ENCODE measurements at regions not wholly inside any gene's neighbourhood (a gene's known extent, or its start where the extent isn't known, plus 50 kb on each side); places are given as distances from the start of the nearest gene placed in this dataset.

DNA sequence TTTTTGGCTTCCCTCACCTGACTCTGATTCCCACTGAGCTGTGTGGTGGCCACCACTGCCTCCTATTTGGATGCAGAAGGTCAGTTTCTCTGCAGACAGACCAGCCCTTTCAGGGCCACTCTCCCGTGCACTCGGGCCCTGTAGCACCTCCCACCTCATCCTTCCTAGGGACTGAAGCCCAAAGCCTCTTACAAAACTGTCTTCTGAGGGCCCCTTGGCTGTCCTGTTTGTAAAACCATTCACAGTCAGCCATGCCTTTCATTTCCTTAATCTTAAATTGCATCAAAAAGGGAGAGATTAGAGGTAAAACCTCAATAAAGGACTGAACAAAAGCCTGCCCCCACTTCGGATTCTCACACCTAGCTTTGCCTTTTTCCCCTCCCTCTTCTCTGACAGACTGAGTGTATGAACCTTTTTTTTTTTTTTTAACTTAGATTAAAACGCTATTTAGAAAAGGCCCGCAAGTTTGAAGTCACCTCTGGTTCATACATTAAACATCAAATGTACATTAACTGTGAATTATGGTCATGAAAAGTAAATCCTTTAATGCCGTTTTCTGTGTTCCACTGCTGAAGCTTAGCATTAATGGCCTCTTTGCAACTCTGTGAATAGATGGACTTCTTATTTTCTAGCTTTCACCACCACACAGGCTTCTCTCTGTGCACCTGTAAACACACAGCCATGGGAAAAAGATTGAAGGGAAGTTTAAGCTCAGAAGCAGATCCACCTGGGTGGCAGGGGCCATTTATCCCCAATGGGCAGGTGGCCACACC is 247.2 kb upstream of the CADM1 start:
- intact Hi-C loops (cut with DNase I) = no loop called here
- DNase-seq (ENCODE audit: missing footprints) (no peak), ATAC-seq (no peak)

DNA sequence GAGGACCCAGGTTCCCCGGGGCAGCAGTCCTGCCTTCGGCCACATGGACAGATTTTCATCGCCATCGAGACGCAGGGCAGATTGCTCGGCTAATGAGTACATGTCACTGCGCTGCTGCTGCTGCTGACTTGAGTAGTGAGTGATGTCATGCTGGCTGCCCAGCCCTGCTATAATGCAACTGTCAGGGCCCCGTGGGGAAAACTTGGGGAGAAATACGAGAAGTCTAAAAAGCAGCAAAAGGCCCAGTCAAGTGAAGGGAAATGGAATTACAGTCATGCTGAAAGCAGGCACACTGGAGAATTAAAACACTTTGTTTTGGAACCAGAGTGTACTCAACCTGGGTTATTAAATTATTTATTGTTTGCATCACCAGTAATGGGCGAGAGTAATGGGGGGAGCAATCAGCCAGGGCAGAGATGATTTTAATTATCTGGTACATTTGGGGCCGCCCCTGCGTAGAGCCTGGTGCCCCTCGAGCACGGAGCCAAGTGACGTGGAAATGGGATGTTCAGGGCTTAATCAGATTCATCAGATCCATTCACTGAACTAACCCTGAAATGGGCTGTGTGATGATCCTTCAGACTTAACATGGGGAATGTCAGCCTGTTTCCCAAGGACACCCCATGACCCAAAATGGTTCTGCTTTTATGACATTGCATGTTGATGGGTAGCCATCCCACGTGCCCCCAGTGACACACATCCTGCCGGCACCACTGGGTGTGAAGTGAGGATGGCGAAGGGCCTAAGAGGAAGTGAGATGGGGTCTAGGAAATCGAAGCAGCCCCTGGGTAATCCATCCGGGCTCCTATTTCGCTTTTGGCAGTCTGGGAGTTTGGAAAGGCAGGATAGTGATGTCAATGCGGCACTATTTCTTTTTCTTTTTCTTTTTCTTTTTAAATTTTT is 241.6 kb upstream of the CADM1 start:
- DNase-seq (ENCODE audit: missing footprints) (peak; percentile 79), ATAC-seq (peak; percentile 93)
- intact Hi-C loops (cut with DNase I) = no loop called here

DNA sequence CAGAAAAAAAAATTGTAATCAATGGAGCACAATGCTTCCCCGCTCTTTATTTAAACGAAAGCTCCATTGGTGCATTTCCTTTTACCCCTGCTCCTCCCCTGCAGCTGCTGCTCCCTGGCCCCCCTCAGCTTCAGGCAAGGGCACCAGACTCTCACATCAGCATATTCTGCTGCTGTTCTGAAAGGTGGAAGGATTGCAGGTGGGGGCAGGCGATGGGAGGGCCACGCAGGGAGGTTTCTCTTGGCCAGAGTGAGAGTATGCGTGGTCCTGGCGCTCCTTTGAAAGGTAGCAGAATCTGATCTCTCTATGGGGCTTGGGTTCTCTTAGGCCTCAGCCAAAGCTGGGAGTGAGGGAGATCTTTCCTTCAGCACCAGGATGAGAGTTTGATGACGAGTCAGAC is 240.9 kb upstream of the CADM1 start:
- no peak for ATAC-seq
- intact Hi-C loops (cut with DNase I) = no loop called here

DNA sequence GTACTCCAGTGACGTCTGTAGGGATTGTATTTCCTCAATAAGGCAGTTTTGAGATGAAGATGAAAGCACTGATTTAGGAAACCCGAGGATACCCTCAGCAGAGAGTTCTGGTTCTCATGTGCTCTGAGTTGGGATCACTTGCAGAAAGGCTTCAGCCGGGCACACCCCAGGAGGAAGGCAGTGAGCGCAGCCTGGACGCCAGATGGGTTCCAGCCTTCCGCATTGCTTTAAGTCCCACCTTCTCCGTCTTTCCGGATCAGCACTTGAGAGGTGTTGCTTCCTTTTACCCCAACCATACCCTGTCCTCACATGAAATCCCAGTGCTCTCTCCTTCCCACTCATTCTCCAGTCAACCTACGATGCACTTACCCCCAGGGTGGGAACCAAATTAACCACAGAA is 239.5 kb upstream of the CADM1 start:
- DNase-seq (ENCODE audit: missing footprints) (no peak), ATAC-seq (no peak)
- intact Hi-C loops (cut with DNase I) = no loop called here

More for the DNA sequence above, 240.9 kb upstream of the CADM1 start:
- no peak for DNase-seq (ENCODE audit: missing footprints)

DNA sequence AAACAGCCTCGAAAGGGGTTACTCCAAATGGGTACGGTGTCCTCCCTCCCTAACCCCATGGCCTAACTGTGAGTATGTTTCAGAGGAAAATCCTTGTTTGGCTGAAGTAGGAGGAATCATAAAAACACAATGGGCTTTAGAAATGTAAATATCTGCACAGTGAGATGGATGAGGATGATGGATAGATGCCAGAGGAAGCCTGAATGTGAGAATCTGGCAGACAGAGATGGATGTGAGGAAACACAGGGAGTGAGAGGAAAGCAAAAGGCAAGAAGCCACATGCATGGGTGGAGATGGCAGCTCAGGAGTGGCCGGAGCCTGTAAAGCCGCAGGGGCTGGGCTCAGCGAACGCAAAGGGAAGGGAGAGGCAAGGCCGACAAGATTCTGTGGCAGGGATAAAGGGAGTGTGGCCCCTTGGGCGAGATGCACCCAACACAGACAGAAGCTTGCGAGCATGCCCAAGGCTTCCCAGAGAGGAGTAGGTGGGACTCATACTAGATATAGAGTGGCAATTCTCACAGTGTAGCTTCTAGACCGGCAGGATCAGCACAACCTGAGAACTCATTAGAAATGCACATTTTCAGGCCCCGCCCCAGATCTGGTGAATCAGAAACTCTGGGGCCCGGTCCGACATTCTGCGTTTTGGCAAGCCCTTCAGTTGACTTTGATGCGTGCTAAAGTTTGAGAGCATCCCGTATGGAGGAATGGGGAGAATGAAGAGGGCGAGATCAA is 237.3 kb upstream of the CADM1 start:
- DNase-seq (ENCODE audit: missing footprints) (no peak), ATAC-seq (no peak)

DNA sequence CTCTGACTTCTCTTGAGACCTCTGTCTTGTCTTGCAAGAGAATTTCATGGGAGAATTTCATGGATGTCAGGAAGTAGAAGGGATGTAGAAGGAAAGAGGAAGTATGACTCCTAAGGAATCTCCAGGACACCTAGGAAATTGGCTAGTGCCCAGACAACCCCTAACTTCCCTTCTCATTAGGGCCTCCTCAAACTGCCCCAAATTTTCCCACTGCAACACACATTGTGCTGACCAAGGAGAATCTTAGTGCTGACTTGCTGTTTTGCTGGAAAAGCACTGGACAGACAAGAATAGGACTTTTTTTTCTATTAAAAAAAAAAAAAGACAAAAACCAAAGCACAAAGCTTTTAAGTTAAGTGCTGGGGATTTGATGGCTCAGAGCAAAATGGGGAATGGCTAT is 236.1 kb upstream of the CADM1 start:
- intact Hi-C loops (cut with DNase I) = no loop called here
- no peak for DNase-seq (ENCODE audit: missing footprints)
- no peak for ATAC-seq

More for the DNA sequence above, 237.3 kb upstream of the CADM1 start:
- intact Hi-C loops (cut with DNase I) = no loop called here

DNA sequence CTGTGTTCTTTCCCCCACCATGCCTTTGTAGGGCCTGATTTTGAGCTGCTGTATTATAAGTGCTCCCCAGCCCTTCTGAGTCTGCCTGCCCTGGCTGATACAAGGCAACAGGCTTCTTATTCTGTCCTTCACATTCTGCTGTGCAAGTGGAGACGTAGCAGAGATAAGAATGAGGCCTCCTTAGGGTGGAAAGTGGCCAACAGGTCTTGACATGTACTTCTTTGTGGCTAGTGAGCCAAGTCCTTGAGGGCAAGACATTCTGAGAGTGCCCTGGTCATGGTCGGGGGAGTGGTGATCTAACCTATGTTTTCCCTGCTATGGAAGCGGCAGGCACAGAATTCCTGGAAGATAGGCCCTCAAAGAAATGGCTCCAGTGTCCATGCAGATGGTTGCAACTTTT is 235.7 kb upstream of the CADM1 start:
- DNase-seq (ENCODE audit: missing footprints) = no peak
- ATAC-seq = no peak
- intact Hi-C loops (cut with DNase I) = no loop called here

DNA sequence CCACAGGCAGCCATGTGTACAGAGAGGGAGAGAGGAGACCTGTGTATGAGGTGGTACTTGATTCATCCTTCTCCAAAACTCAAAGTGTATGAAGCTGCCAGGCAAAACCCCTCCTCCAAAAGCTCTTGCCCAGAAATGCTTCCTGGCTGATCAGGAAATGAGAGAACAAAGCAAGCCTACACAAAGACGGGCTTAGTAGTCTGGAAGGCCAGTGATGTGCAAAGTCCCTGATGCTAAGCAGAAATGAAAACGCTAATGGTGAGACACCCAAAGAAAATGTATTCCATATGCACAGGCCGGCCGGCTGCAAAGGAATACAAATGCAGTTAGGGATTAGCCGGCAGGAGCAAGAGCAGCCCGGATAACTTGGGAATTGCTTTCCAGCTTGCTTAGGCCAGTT is 234.9 kb upstream of the CADM1 start:
- ATAC-seq = no peak
- intact Hi-C loops (cut with DNase I) = no loop called here

DNA sequence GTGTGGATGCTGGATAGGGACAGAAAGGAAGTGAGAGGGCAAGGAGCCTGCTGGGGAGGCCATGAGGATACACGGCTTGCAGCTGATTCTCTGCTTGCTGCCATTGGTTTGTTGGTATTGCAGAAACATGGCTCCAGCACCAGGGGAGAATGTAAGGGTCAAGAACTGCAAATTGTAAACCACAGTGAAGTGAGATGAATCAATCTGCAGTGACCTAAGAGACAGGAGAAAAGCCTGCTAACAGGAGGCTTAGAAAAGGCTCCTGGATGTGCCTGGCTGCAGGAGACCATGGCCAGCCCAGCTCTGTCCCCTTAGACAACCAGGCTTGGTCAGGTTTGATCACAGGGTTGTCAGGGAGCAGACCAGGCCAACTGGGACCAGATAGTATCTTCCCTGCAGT is 233.7 kb upstream of the CADM1 start:
- DNase-seq (ENCODE audit: missing footprints) = no peak
- no peak for ATAC-seq
- intact Hi-C loops (cut with DNase I) = no loop called here

More for the DNA sequence above, 234.9 kb upstream of the CADM1 start:
- no peak for DNase-seq (ENCODE audit: missing footprints)

DNA sequence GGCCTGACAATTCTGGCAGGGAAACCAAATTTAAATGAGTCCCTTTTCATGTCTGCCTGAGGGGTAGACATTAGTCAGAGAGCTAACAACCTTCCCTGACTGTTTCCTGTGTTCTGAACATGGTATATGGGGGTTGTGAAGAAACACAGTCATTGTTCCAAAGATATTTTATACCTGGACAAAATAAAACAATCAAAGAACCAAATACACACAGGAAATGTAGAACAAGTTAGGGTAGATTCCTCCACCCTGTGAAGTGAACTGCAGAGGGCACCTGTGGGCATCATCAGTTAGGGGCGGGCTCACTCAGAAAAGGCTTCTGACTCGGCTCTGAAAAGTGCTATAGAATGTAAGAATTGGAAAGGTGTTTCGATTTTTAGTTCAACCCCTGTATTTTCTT is 231.9 kb upstream of the CADM1 start:
- DNase-seq (ENCODE audit: missing footprints) = no peak
- intact Hi-C loops (cut with DNase I) = no loop called here
- no peak for ATAC-seq

DNA sequence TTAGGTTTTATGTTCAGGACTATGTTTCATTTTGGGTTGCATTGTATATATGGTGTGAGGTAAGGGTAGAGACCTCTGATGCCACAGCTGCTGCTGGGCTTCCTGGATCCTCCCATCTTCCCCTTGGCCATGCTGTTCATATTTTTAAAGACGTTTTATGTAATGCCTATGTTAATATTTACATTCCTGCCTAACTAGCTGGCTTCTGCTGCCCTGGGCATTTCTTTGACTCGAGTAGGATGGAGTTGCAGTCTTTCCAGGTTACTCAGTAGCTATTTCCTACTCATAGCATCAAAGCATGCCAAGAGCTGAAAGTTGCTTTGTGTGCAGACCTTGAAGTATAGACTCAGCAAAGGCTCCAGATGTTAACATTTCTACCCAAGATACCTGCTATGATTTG is 220.5 kb upstream of the CADM1 start:
- DNase-seq (ENCODE audit: missing footprints) (no peak), ATAC-seq (no peak)
- intact Hi-C loops (cut with DNase I) = no loop called here

DNA sequence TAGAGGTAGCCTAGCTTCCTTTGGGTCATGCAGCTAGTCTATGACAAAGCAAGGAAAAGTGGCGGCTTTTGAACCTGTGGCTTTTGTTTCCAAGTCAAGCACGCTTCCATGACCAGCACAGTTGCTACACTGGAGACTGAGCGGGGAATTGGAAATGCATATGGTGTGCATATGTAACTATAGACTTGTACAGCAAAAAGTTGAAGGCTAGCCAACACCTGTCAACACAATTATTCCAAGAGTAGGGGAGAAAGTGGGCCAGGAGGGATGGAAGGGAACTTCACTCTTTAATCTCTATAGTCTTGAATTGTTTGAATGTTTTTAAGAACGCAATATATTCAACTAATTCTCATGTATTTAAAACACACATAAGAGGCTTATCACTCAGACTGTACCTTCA is 218.5 kb upstream of the CADM1 start:
- DNase-seq (ENCODE audit: missing footprints) (no peak), ATAC-seq (no peak)
- intact Hi-C loops (cut with DNase I) = no loop called here

DNA sequence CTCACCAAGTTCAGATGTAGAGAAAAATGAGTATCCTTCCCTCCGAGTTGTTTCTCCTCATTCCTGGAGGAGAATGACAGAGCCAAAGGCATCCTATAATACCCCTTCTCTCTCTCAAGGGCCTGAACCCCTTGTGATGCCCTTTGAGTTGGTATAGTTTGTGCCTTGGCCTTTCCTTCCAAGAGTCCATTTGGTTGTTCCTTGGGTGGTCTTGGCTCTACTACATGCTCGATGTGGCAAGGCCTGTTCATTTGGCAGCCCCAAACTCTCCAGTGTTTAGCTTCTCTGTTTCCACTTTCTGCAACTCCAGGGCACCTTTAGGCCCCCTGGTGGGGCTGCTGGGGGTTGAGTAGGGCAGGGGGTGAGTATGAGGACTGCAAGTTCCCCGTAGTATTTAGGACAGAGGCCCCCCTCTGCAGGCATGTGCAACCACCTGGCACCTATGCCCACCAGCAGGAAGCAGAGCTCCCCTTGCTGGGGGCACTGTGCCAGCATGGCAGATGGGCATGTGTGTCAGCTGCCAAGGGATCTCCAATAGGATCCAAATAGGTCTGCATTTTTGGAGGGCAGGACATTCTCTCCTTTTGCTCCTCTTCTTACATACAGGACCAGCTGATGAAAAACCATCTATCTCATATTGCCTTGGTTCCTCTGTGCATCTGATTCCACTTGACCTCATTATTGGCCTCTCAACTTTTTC is 217.2 kb upstream of the CADM1 start:
- DNase-seq (ENCODE audit: missing footprints) (no peak), ATAC-seq (no peak)
- intact Hi-C loops (cut with DNase I) = no loop called here

DNA sequence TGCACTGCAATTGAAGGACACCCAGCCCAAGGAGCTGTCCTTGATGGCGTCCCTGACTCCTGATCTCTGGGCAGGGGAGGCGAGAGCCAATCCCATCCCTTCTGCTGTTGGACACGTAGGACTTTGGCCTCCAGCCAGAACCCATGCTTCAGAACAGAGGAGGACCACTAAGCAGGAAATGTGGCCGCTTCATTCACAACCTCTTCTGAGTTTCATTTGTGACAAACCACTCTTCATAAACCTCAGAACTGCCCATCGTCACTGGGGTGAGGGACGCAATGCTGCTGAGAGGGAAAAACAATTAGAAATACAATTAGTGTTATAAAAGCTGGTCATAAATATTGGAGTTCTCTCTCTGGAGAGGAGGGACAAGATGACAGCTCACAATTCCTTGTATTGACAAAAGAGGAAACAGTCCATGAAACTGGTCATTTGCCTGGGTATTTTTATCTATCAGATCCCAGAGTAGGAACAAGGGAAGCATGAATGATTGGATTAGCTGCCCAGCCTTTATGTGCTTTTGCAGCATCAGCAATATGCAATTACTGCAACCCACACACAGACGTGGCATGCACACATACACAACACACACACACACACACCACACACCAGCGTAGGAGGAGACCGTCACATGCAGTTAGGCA is 216.5 kb upstream of the CADM1 start:
- ATAC-seq (no peak), DNase-seq (ENCODE audit: missing footprints) (no peak)
- intact Hi-C loops (cut with DNase I) = no loop called here

DNA sequence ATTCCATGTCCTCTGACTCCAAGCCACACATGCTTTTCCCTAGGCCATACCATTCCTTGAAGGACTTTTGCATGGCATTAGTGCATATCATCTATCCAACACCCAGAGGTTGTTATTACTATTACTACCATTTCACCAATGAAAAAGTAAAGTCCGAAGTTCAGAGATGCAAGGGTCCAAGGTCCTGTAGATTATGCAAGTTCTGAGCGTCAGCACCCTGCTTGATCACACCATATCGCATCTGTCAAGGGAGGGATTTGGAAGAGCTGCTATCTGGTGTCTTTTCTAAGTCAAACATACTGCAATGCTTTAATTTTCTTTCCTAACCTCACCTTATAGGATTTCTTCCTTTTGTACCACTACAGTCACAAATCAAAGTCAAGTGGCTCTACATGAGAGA is 214.7 kb upstream of the CADM1 start:
- no peak for DNase-seq (ENCODE audit: missing footprints)
- no peak for ATAC-seq
- intact Hi-C loops (cut with DNase I) = no loop called here

DNA sequence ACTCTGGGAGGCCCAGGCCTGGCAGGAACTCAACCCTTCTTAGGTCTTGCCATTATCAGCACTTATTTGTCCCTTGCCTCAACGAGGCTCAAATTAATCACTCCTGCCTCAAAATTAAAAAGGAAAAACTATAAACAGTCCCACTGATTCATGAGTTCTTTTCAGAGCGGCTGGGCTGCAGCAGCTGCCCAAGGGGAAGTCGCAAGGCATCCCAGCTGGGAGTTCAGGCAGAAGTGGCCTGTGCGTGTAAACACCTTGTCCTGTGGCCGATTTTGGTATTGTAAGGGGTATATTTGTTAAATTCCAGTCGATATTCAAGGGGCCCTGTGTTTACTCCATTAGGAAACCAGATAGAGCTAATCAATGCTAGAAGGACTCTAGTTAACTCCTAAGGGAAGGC is 213.9 kb upstream of the CADM1 start:
- ATAC-seq (no peak), DNase-seq (ENCODE audit: missing footprints) (no peak)
- intact Hi-C loops (cut with DNase I) = no loop called here

DNA sequence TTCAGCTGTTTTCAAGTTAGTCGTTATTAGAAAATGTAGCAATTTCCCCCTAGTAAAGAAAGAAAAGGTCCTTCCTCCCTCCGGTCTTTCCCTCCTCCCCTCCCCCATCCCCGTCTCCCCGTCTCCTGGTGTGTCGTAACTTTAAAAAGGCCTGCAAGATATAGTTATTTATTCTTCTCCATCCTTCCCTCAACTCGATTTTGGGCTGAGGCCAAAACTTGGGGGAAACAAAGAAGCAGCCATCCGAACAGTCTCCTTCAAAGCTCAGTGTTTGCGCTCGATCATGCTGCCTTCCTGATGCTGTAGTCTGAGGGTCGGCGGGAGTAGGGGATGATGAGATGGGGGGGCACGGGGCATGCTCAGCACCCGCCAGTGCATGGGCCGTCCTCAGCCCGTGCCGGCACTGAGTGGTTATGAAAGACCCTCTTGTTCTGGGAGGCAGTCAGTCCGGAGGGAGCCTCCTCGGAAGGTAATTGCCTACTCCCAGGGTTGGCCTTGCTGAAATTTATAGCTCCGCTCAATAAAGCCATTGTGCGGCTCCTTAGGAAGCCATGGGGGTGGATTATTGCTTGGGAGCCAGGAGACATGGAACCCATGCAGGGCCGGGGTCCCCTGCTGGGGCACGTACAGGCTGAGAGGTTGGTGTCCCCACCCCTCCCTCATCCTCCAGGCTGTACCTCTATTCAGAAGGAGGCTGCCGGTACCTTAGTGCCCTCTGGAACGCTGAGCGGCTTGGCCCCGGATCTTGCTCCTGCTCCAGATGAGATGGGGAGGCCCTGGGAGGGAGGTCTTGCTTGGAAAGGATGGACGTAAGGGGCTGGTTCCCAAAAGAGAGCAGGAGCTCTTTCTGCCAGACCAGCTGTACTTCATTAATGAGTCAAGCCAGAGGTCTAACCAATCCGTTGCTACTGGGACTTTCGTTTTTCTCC is 212.7 kb upstream of the CADM1 start:
- ATAC-seq = peak; percentile 68
- no peak for DNase-seq (ENCODE audit: missing footprints)
- intact Hi-C loops (cut with DNase I) = no loop called here

DNA sequence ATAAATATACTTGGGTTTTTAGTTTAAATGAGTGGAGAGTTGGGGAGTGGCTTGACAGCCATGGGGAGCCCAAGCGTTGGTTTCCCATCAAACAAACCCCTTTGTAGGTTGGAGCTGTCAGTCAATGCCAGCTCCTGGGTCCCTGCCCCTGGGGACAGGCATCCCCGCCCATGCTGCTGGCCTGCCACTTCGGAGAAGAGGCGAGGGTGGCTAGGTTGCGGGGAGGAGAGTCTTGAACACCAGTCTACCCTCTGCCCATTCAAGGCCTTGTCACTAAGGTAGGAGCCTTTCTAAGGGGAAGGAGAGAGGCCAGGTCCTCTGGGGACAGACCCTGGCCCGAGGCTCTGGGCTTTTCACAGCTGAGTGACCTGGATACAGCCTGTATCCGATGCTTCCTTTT is 211.9 kb upstream of the CADM1 start:
- ATAC-seq (no peak), DNase-seq (ENCODE audit: missing footprints) (no peak)
- intact Hi-C loops (cut with DNase I) = no loop called here
